GM19043 (cell line): ENCODE measurements at regions not wholly inside any gene's neighbourhood (a gene's known extent, or its start where the extent isn't known, plus 50 kb on each side); places are given as distances from the start of the nearest gene placed in this dataset.
"Not testable (repeated sequence)": the region's sequence is repeated elsewhere in the genome, so short reads cannot be mapped to it uniquely, and the experiment has no call there.

Experiments
- ATAC-seq: cut with Tn5 transposase; IDR thresholded peaks from one replicate; pipeline ENCODE4 v1.9.1; 2021; ENCODE audit warnings: low read depth; ENCODE audit not compliant: unreplicated experiment

DNA sequence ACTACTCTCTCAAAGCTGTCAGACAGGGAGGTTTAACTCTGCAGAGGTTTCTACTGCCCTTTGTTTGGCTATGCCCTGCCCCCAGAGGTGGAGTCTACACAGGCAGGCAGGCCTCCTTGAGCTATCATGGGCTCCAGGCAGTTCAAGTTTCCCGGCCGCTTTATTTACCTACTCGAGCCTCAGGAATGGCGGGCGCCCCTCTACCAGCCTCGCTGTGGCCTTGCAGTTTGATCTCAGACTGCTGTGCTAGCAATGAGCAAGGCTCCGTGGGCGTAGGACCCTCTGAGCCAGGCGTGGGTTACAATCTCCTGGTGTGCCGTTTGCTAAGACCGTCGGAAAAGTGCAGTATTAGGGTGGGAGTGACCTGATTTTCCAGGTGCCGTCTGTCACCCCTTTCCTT, 124.3 kb downstream of the PTCHD1 start:
- ATAC-seq, result not testable (repeated sequence)

- ATAC-seq, result no peak
Measured at GRCh38 chrX:23465105-23465791, 130.6 kb downstream of the PTCHD1 start.

- no peak for ATAC-seq
Measured at GRCh38 chrX:23465985-23466384, 131.3 kb downstream of the PTCHD1 start.

DNA sequence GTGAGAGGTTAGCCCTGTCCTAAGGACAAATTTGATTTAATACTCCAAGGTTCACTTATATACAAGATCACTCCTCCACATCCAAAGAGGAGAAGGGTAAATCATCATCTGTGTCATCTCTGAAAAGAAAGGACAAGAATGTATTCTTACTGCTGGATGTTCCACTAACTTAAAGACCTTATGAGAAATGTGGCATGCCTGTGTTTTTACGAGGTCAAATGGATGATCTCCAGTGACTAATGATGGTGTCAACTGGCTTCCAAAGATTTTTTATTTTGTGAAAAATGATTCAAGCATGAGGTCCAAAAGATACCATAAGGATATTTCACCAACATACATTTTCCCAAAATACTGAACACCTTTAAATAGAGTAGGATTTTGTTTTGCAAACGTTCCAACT, 143.4 kb downstream of the PTCHD1 start:
- no peak for ATAC-seq

DNA sequence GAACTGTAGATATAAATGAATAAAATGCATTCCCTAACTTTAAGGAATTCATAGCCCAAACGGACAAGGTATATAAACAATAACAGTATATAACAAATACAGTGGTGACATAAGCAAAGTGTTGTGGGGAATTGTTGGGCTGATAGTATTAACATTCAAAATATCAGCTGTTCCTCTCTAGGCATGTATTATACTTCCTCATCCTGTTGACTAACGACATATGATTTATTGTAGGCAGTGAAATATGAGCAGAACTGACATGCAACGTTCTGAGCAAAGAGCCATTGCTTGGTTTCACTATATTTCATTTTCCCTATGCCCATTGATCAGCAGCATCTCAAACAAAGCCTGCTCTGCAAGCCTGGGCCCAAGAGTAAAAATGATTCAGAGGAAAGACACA, 143.9 kb downstream of the PTCHD1 start:
- ATAC-seq, result no peak

- no peak for ATAC-seq
Measured at GRCh38 chrX:23482561-23482960, 147.9 kb downstream of the PTCHD1 start.

- no peak for ATAC-seq
Measured at GRCh38 chrX:23483396-23483795, 148.7 kb downstream of the PTCHD1 start.

DNA sequence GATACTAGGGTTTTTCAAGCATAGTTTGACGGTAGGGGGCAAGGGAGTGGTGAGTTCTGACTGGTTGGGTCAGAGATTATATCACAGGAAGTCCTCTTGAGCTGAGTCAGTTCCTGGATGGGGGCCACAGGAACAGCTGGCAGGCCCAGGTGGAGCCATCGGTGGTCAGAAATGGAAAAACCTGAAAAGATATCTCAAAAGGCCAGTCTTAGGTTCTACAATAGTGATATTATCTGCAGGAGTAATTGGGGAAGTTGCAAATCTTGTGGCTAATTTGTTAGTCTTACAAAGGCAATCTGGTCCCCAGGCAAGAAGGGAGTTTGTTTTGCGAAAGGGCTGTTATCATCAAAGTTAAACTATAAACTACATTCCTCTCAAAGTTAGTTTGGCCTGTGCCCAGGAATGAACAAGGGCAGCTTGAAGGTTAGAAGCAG, 159.3 kb downstream of the PTCHD1 start:
- ATAC-seq, result peak; percentile 57

DNA sequence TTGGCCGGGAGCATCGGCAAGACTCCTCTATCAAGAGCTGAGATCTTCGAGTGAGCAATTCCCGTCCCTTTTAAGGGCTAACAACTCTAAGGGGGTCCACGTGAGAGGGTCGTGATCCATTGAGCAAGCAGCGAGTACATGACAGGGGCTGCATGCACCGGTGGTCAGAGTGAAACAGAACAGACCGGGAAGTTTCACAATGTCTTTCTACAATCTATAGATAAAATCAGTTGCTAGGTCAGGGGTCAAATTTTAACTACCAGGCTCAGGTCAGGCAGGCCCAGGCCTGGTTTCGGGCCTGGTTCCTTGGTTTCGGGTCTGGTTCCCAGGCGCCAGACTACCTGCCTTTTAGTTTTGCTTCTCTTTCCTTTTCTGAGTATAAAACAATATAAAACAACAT, 160.1 kb downstream of the PTCHD1 start:
- no peak for ATAC-seq

DNA sequence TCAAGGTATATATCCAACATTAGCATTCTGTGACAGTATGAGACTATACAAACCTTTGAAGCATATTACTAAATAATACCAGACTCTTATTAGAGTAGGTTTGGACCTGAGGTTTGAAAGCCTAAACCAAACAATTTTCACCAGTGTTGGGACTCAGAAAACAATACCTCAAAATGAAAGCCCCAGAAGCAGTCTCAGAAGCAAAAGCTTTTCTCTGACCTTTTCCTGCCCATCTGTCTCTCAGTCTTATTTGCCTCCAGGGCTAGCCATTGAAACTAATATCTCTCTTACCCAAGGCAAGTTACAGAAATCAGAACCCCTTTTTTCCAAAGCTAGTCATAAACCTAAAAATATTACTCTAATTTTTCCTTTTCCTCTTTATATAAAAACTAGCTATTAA, 163.3 kb downstream of the PTCHD1 start:
- ATAC-seq, result no peak

- ATAC-seq, result no peak
Measured at GRCh38 chrX:23501974-23502373, 165.3 kb upstream of the PRDX4 start.

DNA sequence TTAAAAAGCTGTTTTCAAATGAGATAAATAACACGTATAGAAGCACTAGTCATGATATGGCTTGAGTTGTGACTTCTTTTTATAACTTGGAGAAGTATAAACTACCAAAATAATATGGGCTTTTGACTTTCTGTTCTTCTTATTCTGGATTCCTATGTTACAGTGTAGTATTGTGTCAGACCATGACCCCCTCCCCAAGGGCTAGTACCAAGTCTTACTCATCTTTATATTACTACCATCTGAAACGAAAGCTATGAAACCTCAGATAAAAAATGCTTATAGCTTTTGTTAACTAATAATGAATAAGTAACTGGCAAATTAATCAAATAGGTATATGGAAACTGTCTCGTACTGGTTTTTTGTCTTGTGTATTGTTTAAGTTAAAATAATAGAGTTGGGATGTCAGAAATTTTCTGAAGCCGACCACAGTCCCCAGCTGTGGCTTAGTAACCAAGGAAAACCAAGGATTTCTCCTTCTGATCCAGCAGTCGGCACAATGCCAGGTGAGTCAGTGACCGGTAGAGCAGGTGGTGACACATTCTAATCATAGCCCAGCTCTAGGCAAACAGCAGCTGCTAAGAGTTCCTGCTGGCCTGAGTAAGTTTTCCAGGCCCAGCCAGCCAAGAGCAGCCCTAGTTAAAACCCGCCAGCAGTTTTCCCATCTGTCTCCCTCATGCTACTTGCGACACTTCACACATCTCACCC, 163.3 kb upstream of the PRDX4 start:
- ATAC-seq, result no peak

GRCh38 chrX:23504540-23504884, 162.8 kb upstream of the PRDX4 start:
- ATAC-seq, result no peak

DNA sequence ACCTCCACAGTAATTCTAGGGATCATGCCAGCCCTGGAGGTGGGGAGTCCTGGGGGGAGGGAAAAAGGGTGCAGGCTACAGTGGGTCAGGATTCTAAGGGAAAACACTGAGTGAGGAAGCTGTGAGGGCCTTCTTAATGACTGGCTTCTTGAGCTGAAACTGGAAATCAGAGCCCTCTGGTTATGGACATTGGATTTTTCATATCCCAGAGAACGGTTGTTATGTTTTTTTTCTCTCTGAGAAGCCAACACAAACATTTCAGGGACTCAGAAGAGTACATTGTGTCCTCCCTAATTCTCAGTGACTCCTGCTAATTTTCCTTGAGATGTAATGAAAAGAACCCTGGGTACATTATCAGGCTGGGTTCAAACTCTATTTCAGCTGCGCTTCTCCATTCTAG, 162.4 kb upstream of the PRDX4 start:
- no peak for ATAC-seq

DNA sequence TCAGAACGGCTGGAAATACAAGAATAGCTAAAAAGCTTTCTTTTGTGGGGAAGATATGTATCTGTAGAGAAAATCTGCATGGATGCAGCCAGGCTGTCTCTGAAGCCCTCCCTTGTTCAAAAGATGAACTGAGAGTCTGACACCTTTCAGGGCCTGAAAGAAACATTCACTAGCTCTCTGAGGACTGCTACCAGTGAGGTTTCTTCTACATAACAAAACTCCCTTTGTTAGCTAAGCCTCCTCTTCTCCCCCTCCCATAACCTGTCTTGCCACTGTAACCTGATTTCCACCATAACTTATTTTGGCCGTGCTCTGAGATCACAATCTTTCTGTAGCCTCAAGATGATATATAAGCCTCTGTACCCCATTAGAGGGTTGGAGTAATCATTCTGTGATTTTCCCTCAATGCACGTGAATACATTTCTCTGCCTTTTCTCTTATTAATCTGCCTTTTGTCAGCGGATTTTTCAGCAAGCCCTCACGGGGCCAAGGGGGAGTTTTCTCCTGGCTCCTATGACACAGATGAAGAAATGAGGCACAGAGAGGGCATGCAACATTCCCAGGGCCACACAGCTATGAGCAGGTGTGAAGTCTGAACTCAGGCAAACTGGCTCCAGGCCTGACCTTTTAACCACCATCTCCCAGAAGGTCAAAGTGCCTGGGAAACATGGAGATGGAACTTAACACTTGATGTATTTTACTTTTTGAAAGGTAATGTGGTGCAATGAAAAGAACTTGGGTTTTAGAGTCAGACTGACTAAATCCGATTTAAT, 161.6 kb upstream of the PRDX4 start:
- peak; percentile 57 for ATAC-seq

DNA sequence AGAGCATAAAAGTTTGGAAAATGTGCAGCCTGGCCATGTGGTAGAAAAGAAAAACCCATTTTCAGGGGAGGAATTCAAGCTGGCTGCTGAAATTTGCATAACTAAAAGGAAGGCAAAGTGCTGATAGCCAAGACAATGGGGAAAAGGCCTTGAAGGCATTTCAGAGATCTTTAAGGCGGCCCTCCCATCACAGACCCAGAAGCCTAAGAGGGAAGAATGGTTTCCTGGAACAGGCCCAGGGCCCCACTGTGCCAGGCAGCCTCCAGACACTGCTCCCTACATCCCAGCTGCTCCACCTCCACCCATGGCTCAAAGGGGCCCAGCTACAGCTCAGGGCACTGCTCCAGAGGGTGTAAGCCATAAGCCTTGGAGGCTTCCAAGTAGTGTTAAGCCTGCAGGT, 158.0 kb upstream of the PRDX4 start:
- ATAC-seq, result no peak

DNA sequence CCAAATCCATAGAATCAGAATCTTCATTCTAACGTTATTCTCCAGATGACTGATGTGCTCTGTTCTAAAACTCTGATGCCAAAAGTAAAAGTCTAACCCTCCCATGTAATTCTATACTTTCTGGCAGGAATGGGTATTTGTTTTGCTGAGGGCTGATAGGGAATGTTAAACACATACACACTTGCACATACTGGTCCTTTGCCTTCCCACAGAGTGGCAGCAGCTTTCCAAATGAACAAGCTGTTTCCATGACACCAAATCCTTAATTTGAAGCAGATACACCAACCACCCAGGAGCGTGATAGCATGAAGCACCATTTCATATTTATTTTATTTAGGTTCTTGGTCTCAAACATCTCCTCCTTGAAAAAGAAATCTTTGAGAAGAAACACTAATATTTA, 155.5 kb upstream of the PRDX4 start:
- ATAC-seq, result no peak

DNA sequence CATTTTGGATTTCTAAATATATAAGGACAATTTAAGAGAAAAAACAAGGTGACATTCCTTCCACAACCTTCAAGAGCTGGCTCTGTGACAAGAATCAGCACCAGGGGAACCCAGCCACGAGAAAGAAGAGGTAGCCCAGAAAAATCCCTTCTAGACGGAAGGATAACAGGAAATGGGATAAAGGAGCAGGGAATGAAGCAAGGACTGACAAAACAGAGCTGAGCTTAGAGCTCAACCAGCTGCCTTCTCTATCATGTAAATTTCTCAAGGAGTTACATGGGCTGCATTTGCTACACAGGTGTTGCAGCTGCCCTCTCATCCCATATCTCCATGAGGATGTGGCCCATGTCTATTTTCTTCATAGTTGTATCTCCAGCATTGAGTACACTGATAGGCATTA, 154.2 kb upstream of the PRDX4 start:
- ATAC-seq, result no peak

- no peak for ATAC-seq
Measured at GRCh38 chrX:23514082-23514481, 153.2 kb upstream of the PRDX4 start.

- no peak for ATAC-seq
Measured at GRCh38 chrX:23515028-23515427, 152.3 kb upstream of the PRDX4 start.

DNA sequence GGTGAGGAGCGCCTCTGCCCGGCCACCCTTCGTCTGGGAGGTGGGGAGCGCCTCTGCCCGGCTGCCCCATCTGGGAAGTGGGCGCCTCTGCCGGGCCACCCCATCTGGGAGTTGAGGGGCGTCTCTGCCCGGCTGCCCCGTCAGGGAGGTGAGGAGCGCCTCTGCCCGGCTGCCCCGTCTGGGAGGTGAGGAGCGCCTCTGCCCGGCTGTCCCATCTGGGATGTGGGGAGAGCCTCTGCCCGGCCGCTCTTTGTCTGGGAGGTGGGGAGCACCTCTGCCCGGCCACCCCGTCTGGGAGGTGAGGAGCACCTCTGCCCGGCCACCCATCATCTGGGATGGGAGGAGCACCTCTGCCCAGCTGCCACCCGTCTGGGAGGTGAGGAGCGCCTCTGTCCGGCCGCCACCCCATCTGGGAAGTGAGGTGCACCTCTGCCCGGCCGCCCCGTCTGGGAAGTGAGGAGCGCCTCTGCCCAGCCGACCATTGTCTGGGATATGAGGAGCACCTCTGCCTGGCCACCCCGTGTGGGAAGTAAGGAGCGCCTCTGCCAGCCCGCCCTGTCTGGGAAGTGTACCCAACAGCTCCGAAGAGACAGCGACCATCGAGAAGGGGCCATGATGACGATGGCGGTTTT, 144.2 kb upstream of the PRDX4 start:
- ATAC-seq, result not testable (repeated sequence)
